K562 (cell line): ENCODE measurements at regions not wholly inside any gene's neighbourhood (a gene's known extent, or its start where the extent isn't known, plus 50 kb on each side); places are given as distances from the start of the nearest gene placed in this dataset.
A peak's percentile ranks its signal among the peaks of the same experiment; 100 is the strongest.

ENCODE experiments used
- ARID1B ChIP-seq: fragments of 450-650 bp; IDR thresholded peaks from 2 replicates; pipeline ENCODE4 v1.6.1; 2016; ENCODE audit warnings: antibody characterized with exemption, mild to moderate bottlenecking, inconsistent platforms
- CCNT2 ChIP-seq: IDR thresholded peaks from 2 replicates; pipeline ENCODE4 v1.6.1; 2011; ENCODE audit warnings: borderline replicate concordance, low read depth, mild to moderate bottlenecking, moderate library complexity, mixed read lengths, low read length; ENCODE audit not compliant: insufficient read length; ENCODE audit errors: extremely low read depth
- DMBX1 ChIP-seq: fragments of 250-450 bp; sonication (Bioruptor Pico); IDR thresholded peaks from 2 replicates; pipeline ENCODE4 v1.8.0; 2022; ENCODE audit warnings: inconsistent platforms, mild to moderate bottlenecking, moderate library complexity, borderline replicate concordance
- HCFC1 ChIP-seq: IDR thresholded peaks from 2 replicates; pipeline ENCODE4 v1.6.1; 2012; ENCODE audit warnings: low read depth, low read length, improper control_type of control experiment
- HNRNPL ChIP-seq: fragments of 200-400 bp; formaldehyde crosslinking; IDR thresholded peaks from 2 replicates; pipeline ENCODE4 v1.6.1; 2017; ENCODE audit warnings: low read depth, mild to moderate bottlenecking, low read length
- MAFG ChIP-seq: fragments of 450-650 bp; conservative IDR thresholded peaks from 2 replicates; pipeline ENCODE4 v1.6.1; 2016; ENCODE audit warnings: missing genetic modification characterization, missing compliant biosample characterization
- MAFK ChIP-seq: IDR thresholded peaks from 2 replicates; pipeline ENCODE4 v1.6.1; 2011; ENCODE audit warnings: low read length, improper control_type of control experiment
- NFE2L1 ChIP-seq: fragments of 450-650 bp; IDR thresholded peaks from 2 replicates; pipeline ENCODE4 v1.6.1; 2016; ENCODE audit warnings: missing genetic modification characterization, low read depth, mild to moderate bottlenecking, missing compliant biosample characterization, moderate library complexity, borderline replicate concordance
- NFRKB ChIP-seq: fragments of 450-650 bp; IDR thresholded peaks from 2 replicates; pipeline ENCODE4 v1.6.1; 2016; ENCODE audit warnings: low read depth
- PATZ1 ChIP-seq: fragments of 250-450 bp; sonication (Bioruptor Pico); IDR thresholded peaks from 2 replicates; pipeline ENCODE4 v1.5.0; 2020; ENCODE audit warnings: mild to moderate bottlenecking, borderline replicate concordance
- RREB1 ChIP-seq: fragments of 250-450 bp; sonication (Bioruptor Pico); IDR thresholded peaks from 2 replicates; pipeline ENCODE4 v1.4.0; 2020
- ZKSCAN1 ChIP-seq: fragments of 150-350 bp; IDR thresholded peaks from 2 replicates; pipeline ENCODE4 v1.6.1; 2016; ENCODE audit warnings: low read depth, low read length
- ZNF23 ChIP-seq: fragments of 250-450 bp; sonication (Bioruptor Pico); IDR thresholded peaks from 2 replicates; pipeline ENCODE4 v1.4.0; 2020; ENCODE audit warnings: mild to moderate bottlenecking
- ZNF695 ChIP-seq: fragments of 450-650 bp; formaldehyde crosslinking; IDR thresholded peaks from 2 replicates; pipeline ENCODE4 v1.4.0; 2020; ENCODE audit warnings: mild to moderate bottlenecking, moderate library complexity
- TF ChIP-seq, protein P1 (sequence below): fragments of 250-450 bp; sonication (Bioruptor Pico); IDR thresholded peaks from 2 replicates; pipeline ENCODE4 v1.8.0; 2022; ENCODE audit warnings: inconsistent platforms, mild to moderate bottlenecking, moderate library complexity, borderline replicate concordance
- TF ChIP-seq, protein P2 (sequence below): fragments of 250-450 bp; sonication (Bioruptor Pico); IDR thresholded peaks from 2 replicates; pipeline ENCODE4 v1.5.0; 2021; ENCODE audit warnings: mild to moderate bottlenecking, borderline replicate concordance

- TF ChIP-seq NFRKB = no peak
- TF ChIP-seq RREB1 (CRISPR knock-in tag) = no peak
- TF ChIP-seq, protein P1, sequence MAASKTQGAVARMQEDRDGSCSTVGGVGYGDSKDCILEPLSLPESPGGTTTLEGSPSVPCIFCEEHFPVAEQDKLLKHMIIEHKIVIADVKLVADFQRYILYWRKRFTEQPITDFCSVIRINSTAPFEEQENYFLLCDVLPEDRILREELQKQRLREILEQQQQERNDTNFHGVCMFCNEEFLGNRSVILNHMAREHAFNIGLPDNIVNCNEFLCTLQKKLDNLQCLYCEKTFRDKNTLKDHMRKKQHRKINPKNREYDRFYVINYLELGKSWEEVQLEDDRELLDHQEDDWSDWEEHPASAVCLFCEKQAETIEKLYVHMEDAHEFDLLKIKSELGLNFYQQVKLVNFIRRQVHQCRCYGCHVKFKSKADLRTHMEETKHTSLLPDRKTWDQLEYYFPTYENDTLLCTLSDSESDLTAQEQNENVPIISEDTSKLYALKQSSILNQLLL (CRISPR knock-in tag) = no peak
- no peak for TF ChIP-seq ZKSCAN1
- TF ChIP-seq CCNT2 = no peak
- TF ChIP-seq MAFK = peak; percentile 45; the same call in 1 of the 2 replicates
- TF ChIP-seq, protein P2, sequence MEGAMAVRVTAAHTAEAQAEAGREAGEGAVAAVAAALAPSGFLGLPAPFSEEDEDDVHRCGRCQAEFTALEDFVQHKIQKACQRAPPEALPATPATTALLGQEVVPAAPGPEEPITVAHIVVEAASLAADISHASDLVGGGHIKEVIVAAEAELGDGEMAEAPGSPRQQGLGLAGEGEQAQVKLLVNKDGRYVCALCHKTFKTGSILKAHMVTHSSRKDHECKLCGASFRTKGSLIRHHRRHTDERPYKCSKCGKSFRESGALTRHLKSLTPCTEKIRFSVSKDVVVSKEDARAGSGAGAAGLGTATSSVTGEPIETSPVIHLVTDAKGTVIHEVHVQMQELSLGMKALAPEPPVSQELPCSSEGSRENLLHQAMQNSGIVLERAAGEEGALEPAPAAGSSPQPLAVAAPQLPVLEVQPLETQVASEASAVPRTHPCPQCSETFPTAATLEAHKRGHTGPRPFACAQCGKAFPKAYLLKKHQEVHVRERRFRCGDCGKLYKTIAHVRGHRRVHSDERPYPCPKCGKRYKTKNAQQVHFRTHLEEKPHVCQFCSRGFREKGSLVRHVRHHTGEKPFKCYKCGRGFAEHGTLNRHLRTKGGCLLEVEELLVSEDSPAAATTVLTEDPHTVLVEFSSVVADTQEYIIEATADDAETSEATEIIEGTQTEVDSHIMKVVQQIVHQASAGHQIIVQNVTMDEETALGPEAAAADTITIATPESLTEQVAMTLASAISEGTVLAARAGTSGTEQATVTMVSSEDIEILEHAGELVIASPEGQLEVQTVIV = no peak
- no peak for TF ChIP-seq DMBX1 (CRISPR knock-in tag)
- TF ChIP-seq PATZ1 = no peak
- TF ChIP-seq HCFC1 = no peak
- TF ChIP-seq ZNF695 (CRISPR knock-in tag) = no peak
- TF ChIP-seq NFE2L1 (tag) = peak; percentile 78
- TF ChIP-seq ZNF23 = no peak
- TF ChIP-seq ARID1B = no peak
- TF ChIP-seq MAFG (tag) = peak; percentile 91
- no peak for TF ChIP-seq HNRNPL
Measured at GRCh38 chr12:9334041-9334692, 126.0 kb upstream of the PZP start (continued).
